B cell (primary cell): ENCODE measurements at regions not wholly inside any gene's neighbourhood (a gene's known extent, or its start where the extent isn't known, plus 50 kb on each side); places are given as distances from the start of the nearest gene placed in this dataset.

Experiments used
- ATAC-seq: fragments of 200-7000 bp; cut with Tn5 transposase; one replicate; pipeline ENCODE4 v1.10.0; 2021; ENCODE audit warnings: low read depth, mild to moderate bottlenecking, moderate number of reproducible peaks, moderate library complexity
- CTCF ChIA-PET: fragments of 350-600 bp; sonication (Branson Sonifier 250); formaldehyde crosslinking; loops from one replicate; lab custom pipeline; 2021; ENCODE audit warnings: antibody characterized with exemption, inconsistent platforms; lab: Charles Lee
- POLR2A ChIA-PET: fragments of 350-600 bp; sonication (Branson Sonifier 250); formaldehyde crosslinking; loops from one replicate; lab custom pipeline; 2021; ENCODE audit warnings: antibody characterized with exemption; lab: Charles Lee
- DNase-seq: peaks from one replicate; pipeline ENCODE4 v3.0.0; 2013
- H2AFZ ChIP-seq: 2 replicates; pipeline ENCODE4 v1.6.1; 2012; ENCODE audit warnings: mild to moderate bottlenecking, low read depth, low read length; ENCODE audit not compliant: insufficient read depth, poor library complexity, severe bottlenecking
- H3K27ac ChIP-seq, 2 donors: 1 replicate in 1 of 2; 2 replicates in 1 of 2; pipeline ENCODE4 v1.5.1; 2012 to 2013; ENCODE audit warnings: low read length in 2 of 2, mild to moderate bottlenecking in 2 of 2, moderate library complexity in 1 of 2
- H3K27me3 ChIP-seq, 4 experiments: fragments of 200-600 bp in 1 of 4; sonication (generic) in 1 of 4; replicated peaks in 1 of 4; 1 replicate in 2 of 4; 2 replicates in 2 of 4; pipeline versions ENCODE4 v1.6.1 to v1.7.0; 2013 to 2016; ENCODE audit warnings: low read length in 3 of 4, mild to moderate bottlenecking in 2 of 4, mixed read lengths in 1 of 4, moderate library complexity in 1 of 4; ENCODE audit not compliant: insufficient read depth in 4 of 4, control insufficient read depth in 3 of 4; ENCODE audit errors: control extremely low read depth in 1 of 4
- H3K36me3 ChIP-seq, 2 experiments: replicated peaks in 1 of 2; 1 replicate in 1 of 2; 2 replicates in 1 of 2; pipeline versions ENCODE4 v1.6.1 to v1.7.1; 2013; ENCODE audit warnings: low read length in 1 of 2; ENCODE audit not compliant: insufficient read depth in 2 of 2, control insufficient read depth in 1 of 2; ENCODE audit errors: control extremely low read depth in 1 of 2, extremely low read depth in 1 of 2
- H3K4me1 ChIP-seq, 2 donors: fragments of 200-600 bp in 1 of 2; sonication (generic) in 1 of 2; 1 replicate in 1 of 2; 2 replicates in 1 of 2; pipeline versions ENCODE4 v1.5.1 to v1.6.1; 2013 to 2017; ENCODE audit warnings: low read length in 2 of 2; ENCODE audit not compliant: control insufficient read depth in 2 of 2, insufficient read depth in 2 of 2
- H3K4me2 ChIP-seq: replicated peaks from 2 replicates; pipeline ENCODE3; 2012; ENCODE audit warnings: mild to moderate bottlenecking, low read depth, low read length; ENCODE audit not compliant: poor library complexity, severe bottlenecking
- H3K4me3 ChIP-seq, 5 experiments: fragments of 200-600 bp in 1 of 5; sonication (generic) in 1 of 5; 1 replicate in 3 of 5; 2 replicates in 2 of 5; pipeline versions ENCODE4 v1.5.1 to v1.7.0; 2011 to 2016; ENCODE audit warnings: low read length in 4 of 5, mild to moderate bottlenecking in 4 of 5, low read depth in 2 of 5, control low read depth in 1 of 5, moderate library complexity in 1 of 5; ENCODE audit not compliant: insufficient read depth in 1 of 5; ENCODE audit errors: control extremely low read depth in 1 of 5, extremely low read depth in 1 of 5
- H3K79me2 ChIP-seq: fragments of 200-600 bp; sonication (generic); one replicate; pipeline ENCODE4 v1.6.0; 2016; ENCODE audit warnings: low read length; ENCODE audit not compliant: control insufficient read depth, insufficient read depth
- H3K9ac ChIP-seq: fragments of 200-600 bp; sonication (generic); 2 replicates; pipeline ENCODE4 v1.6.1; 2017; ENCODE audit warnings: mild to moderate bottlenecking, low read length, moderate library complexity
- H3K9me3 ChIP-seq, 3 donors: one replicate each; pipeline versions ENCODE4 v1.6.1 to v1.7.1; 2013; ENCODE audit warnings: low read length in 2 of 3; ENCODE audit not compliant: control insufficient read depth in 2 of 3, insufficient read depth in 1 of 3; ENCODE audit errors: control extremely low read depth in 1 of 3
- H4K20me1 ChIP-seq: 2 replicates; pipeline ENCODE4 v1.6.0; 2012; ENCODE audit warnings: mild to moderate bottlenecking, low read length; ENCODE audit not compliant: insufficient read depth, control insufficient read depth, poor library complexity, severe bottlenecking
- H3K27ac Mint-ChIP-seq: one replicate; pipeline ENCODE4 v1.8.0; 2021; ENCODE audit warnings: mixed read lengths
- H3K27me3 Mint-ChIP-seq: one replicate; pipeline ENCODE4 v1.8.0; 2021; ENCODE audit warnings: mixed read lengths
- H3K4me1 Mint-ChIP-seq: one replicate; pipeline ENCODE4 v1.8.0; 2021; ENCODE audit warnings: mixed read lengths
- H3K4me3 Mint-ChIP-seq: one replicate; pipeline ENCODE4 v1.8.0; 2021; ENCODE audit warnings: mixed read lengths
- H3K9me3 Mint-ChIP-seq: one replicate; pipeline ENCODE4 v1.8.0; 2022; ENCODE audit warnings: mixed read lengths; ENCODE audit not compliant: insufficient read depth
- CTCF ChIP-seq: fragments of 200-600 bp; IDR thresholded peaks from one replicate; pipeline ENCODE4 v1.8.0; 2022; ENCODE audit warnings: antibody characterized with exemption, mild to moderate bottlenecking
- EZH2 ChIP-seq: IDR thresholded peaks from 2 replicates; pipeline ENCODE4 v1.6.1; 2012; ENCODE audit warnings: borderline replicate concordance, low read depth, mild to moderate bottlenecking, moderate library complexity, low read length; ENCODE audit not compliant: insufficient read depth, poor library complexity, severe bottlenecking
- WGBS: methylation state at CpG from one replicate; pipeline ENCODE4 v1.1.5; 2013; ENCODE audit warnings: missing lambda C conversion rate; ENCODE audit not compliant: insufficient coverage; 5-methylcytosine and 5-hydroxymethylcytosine counted together
- intact Hi-C: fragments of 100-400 bp; cut with micrococcal nuclease; formaldehyde crosslinking; loops from one replicate; pipeline ENCODE4 v1.10.0; 2022

GRCh38 chr1:196075621-196076020 lies 532.6 kb downstream of the KCNT2 start:
- Mint-ChIP-seq H3K27ac (no peak overlapping the region), H3K9me3 (no peaks in the 10 kb centered on the region), H3K27me3 (no peaks in the 10 kb centered on the region), H3K4me3 (no peak overlapping the region), H3K4me1 (no peaks in the 10 kb centered on the region)
- no peak overlapping the region for H3K9ac ChIP-seq
- ChIA-PET POLR2A (no interaction called here), CTCF (no interaction called here)
- H4K20me1 ChIP-seq, result no peaks in the 10 kb centered on the region
- H3K79me2 ChIP-seq, result no peaks in the 10 kb centered on the region
- TF ChIP-seq CTCF (no peak), EZH2 (no peak)
- peaks cover 0 to 1% (median 0%) of the 10 kb centered on the region in 3 donors for H3K9me3 ChIP-seq
- no peaks in the 10 kb centered on the region for H3K36me3 ChIP-seq
- ATAC-seq (no peak), DNase-seq (no peak)
- H3K4me2 ChIP-seq, result no peak overlapping the region
- H2AFZ ChIP-seq, result no peak overlapping the region
- no peak overlapping the region for H3K27ac ChIP-seq
- H3K27me3 ChIP-seq, result no peaks in the 10 kb centered on the region
- no CpG with 5 or more reads among the region's 1 CpG for WGBS
- H3K4me3 ChIP-seq, result no peak overlapping the region
- intact Hi-C loops, result no loop called here
- H3K4me1 ChIP-seq, result no peaks in the 10 kb centered on the region

GRCh38 chr1:196074182-196074581 lies 534.1 kb downstream of the KCNT2 start:
- H3K9ac ChIP-seq, result no peak overlapping the region
- no peak overlapping the region for H2AFZ ChIP-seq
- Mint-ChIP-seq H3K27ac (no peak overlapping the region), H3K4me3 (no peak overlapping the region), H3K9me3 (no peaks in the 10 kb centered on the region), H3K27me3 (no peaks in the 10 kb centered on the region), H3K4me1 (no peaks in the 10 kb centered on the region)
- TF ChIP-seq CTCF (no peak), EZH2 (no peak)
- H3K9me3 ChIP-seq, result peaks cover 0 to 1% (median 0%) of the 10 kb centered on the region in 3 donors
- H3K36me3 ChIP-seq, result no peaks in the 10 kb centered on the region
- H3K4me2 ChIP-seq, result no peak overlapping the region
- H3K79me2 ChIP-seq, result no peaks in the 10 kb centered on the region
- ChIA-PET POLR2A (no interaction called here), CTCF (interaction anchor here (0.7 kb wide), 1 partner anchor 38 kb away, joined by 3 read pairs; no protein-coding TSS in a partner anchor)
- no peak overlapping the region for H3K27ac ChIP-seq
- H3K4me1 ChIP-seq, result no peaks in the 10 kb centered on the region
- no peaks in the 10 kb centered on the region for H3K27me3 ChIP-seq
- H3K4me3 ChIP-seq, result no peak overlapping the region
- DNase-seq (no peak), ATAC-seq (no peak)
- intact Hi-C loops, result no loop called here
- H4K20me1 ChIP-seq, result no peaks in the 10 kb centered on the region
